ENCODE measurements at regions not wholly inside any gene's neighbourhood (a gene's known extent, or its start where the extent isn't known, plus 50 kb on each side); places are given as distances from the start of the nearest gene placed in this dataset.
A peak's percentile ranks its signal among the peaks of the same experiment; 100 is the strongest.

DNA sequence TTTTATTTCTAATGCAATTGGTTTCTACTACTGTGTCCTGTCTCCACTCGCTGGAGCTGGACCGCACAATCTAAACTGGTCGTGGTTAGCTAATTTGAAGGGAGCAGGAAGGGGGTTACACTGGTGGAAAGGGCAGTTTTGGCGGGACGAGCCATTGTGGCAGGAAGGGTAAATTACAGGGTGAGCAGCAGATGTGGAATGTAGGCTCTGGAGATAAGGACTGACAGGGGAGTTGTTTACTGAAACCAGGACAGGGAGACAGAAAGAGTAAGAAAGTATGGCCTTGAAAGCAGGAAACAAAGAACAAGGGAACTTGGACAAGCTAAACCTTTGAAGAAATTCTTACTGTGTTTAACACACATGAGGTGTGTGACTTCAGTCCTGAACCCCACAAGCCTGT is 147.8 kb downstream of the ATXN7L3B start:
- no peak for DNase-seq (ENCODE audit: low read depth)

DNA sequence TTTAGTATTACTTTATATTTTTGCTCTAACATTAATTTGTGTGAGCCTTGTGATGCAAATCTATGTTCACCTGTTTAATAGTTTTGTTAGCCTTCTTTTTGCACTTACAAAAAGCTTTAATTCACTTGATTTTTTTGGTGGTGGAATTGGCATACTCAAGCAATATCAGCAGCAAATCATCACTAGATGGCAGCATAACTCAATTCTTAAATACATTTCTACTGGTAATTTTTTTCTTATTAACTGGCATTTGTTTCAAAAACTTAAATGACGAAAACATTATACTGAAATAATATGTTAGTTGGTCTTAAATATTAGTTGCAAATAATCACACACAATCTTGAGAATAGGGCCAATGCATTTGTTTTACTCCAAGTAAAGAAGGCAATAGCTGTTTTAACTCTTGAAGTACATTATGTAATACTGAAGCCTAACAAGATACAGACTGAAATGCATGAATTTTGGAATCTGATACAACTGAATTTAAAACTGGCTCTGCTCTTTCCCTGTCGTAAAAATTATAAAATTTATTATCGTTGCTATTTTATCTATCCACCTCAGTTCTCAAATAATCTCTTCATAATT is 151.5 kb downstream of the ATXN7L3B start:
- DNase-seq (ENCODE audit: low read depth): peak; percentile 25

DNA sequence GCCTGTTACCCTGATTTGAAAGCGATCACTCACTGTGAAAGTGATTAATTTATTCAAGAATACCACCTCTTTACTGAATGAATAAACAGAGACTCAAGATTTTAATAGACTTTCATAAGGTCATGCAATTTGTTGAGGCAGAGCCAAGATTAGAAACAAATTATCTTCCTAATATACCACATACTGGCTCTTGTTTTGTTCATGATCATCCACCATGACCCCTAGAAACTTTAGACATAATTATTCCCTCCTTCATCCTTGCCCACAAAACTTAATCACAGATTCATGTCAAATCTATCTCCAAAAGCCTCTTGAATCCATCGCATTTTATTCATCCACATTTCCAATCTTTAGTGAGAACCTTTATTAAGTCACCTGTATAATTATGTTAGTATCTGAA is 152.3 kb downstream of the ATXN7L3B start:
- no peak for DNase-seq (ENCODE audit: low read depth)

DNA sequence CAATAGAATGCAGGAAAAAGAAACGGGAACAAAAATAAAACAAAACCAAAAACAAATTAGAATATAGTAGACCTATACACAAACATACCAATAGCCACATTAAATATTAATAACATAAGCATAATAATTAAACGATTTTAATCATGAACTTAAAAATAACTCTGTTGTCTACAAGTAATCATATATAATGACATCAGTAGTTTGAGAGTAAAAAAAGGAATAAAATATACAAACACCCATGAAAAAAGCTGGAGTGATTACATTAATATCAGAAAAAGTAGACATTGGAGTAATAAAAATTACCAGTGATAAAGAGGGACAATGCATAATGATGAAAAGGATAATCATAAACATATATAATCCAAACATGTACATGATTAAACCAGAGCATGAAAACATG is 181.8 kb downstream of the ATXN7L3B start:
- no peak for DNase-seq (ENCODE audit: low read depth)

DNA sequence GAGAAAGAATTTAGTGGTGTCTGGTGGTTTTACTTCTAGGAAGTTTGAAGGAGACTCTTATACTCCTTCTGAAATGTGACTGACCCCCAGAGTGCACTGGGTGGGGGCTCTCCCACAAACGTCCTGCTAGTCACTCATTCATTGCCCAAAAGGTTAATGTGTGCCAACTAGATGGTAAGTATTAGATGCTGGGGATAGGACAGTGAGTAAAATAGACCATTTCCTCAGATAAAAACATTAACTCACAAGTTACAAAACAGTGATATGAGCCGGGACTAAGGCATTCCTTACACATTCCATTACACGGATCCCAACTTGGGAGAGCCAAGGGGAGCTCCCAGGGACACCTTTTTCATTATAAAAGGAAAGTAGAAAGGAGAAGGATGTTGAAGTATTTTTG is 185.1 kb downstream of the ATXN7L3B start:
- DNase-seq (ENCODE audit: low read depth): no peak

DNA sequence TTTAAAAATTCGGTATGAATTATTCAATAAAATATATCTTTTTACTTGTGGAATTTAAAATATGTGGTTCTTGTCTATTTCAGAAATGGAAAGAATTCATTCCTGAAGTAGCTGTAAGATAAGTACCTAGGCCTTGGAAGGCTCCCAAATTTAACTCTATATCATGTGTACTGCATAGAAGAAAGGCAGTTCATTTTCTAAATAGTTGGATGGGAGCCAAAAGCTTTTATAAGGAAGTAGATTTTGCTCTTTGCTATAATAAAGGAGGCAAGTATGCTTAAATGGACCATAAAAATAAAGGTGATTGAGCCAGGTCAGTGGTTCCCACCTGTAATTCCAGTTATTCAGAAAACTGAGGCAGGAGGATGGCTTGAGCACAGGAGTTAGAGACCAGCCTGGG is 187.5 kb downstream of the ATXN7L3B start:
- DNase-seq (ENCODE audit: low read depth): no peak

DNA sequence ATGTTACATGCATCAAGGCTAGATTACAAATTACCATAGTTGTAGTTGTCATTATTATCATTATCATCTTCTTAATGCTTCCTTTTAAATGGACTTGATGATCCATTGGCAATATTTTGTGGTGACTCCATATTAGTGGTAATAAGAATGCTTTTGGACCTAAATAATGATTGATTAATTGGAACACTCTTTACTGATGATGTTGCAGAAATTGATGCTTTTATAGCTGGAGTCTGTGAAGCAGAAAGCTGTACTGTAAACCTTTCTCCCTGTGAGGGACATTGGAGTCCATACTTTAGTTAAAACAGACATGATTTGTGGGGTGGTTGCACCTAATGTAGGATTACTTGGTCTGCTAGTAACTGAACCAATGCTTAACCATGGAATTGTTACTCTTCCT is 190.4 kb downstream of the ATXN7L3B start:
- no peak for DNase-seq (ENCODE audit: low read depth)

DNA sequence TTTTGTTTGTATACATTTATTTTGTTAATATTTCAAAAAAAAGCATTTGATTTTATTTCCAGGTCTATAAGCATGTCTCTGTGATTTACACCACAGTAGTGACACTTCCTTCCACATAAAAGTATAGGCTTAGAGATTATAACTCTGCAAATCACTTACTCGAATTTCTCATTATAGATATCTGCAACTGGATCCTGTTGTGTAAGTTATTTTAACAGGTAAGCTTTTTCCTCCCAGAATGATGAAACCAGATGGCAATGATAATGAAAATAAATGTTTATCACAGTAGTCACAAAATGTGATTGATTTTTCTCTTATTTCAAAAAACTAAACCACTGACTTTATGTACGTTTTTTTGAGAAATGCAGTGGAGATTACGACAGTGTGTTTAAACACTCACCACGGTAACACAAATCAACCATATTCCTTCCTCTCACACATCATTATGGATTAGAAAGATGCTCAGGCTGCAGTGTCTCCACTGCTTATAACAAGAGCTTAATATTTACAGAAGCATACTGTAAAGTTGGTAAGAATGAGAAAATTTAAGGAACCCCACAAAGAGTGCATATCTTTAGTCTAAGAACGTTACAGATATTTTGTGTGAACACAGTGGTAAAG is 194.6 kb downstream of the ATXN7L3B start:
- DNase-seq (ENCODE audit: low read depth): no peak

DNA sequence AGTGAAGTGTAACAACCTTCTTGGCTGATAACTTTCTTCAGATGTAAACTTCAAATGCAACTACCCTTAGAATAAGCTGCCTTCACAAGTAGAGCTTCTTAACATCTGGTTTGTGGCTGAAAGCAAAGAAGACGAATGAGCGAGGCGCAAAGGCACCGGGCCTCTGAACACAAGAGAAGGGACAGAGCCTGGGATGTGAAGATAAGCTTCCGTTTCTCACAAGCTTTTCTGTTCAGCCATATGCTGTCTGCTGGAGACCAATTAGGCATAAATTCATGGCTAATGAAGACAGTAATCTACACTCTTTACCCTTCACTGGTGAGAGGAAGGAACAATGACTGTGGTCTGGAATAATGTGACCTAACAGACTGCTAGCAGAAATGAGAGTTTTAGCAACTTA is 195.2 kb downstream of the ATXN7L3B start:
- no peak for DNase-seq (ENCODE audit: low read depth)

DNA sequence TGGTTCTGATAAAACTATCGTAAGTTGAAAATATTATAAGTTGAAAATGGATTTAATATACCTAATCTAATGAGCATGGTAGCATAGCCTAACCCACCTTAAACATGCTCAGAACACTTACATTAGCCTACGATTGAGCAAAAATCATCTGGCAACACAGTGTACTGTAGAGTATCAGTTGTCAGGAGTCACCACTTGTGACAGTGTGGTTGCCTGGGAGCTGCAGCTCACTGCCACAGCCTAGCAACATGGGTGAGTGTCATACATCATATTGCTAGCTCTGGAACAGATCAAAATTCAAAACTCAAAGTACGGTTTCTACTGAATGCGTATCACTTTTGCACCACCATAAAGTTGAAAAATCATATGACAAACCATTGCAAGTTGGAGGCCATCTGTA is 203.5 kb downstream of the ATXN7L3B start:
- DNase-seq (ENCODE audit: low read depth): no peak

DNA sequence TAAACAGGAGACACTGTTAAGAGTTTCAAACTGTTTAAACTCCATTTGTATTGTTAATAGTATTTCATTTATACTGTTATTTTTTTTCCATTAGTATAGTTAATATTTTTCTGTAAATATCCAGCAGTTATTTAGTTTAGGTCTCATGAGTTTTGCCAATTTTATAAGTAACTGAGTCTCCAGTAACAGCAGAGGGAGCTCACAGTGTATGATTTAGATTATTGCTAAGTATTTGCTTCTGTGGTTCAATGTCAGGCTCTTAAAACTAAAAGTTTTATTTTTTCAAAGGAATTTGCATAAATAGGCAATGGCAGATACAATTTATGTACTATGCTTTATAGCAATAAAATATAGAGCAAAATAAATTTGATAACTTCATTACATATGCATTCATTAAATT is 209.7 kb downstream of the ATXN7L3B start:
- peak; percentile 4 for DNase-seq (ENCODE audit: low read depth)

DNA sequence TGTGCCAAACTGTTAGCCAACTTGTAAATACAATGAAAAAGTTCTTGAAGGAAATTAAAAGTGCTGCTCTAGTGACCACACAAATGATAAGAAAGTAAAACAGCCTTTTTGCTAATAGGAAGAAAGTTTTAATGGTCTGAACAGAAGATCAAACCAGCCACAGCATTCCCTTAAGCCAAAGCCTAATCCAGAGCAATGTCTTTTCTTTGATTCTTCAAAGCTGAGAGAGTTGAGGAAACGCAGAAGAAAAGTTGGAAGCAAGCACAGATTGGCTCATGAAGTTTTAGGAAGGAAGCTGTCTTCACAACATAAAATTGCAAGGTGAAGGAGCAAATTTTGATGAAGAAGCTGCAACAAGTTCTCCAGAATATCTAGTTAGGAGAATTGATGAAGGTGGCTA is 213.8 kb downstream of the ATXN7L3B start:
- no peak for DNase-seq (ENCODE audit: low read depth)

DNA sequence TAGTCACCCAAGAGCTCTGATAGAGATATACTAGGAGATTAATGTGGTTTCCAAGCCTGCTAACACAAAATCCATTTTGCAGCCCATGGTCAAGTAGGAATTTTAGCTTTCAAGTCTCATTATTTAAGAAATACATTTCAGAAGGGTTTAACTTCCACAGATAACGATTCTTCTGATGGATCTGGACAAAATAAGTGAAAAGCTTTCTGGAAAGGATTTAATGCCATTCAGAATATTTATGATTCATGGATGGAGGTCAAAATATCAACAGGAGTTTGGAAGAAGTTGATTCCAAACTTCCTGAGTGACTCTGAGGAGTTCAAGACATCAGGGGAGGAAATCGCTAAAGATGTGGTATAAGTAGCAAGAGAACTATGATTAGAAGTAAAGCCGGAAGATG is 214.6 kb downstream of the ATXN7L3B start:
- DNase-seq (ENCODE audit: low read depth): no peak

DNA sequence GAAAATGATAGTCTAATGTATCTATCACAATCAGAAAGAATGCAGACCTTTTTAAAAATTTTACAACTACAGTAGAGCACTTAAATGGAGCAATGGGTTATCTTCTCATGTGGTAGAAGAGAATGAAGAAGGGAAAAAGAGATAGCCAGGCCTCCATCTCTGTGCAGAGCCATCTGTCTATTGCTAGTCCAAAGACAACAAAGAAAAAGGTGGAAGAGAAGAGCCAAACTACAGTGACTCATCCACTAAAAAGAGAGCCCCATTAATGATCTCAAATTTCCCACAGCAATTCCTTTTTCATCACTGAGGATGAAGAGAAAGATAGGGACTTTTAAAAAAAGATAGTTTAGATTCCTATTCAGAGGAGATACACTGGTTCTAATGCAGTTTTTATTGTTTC is 232.9 kb downstream of the ATXN7L3B start:
- no peak for DNase-seq (ENCODE audit: low read depth)

DNA sequence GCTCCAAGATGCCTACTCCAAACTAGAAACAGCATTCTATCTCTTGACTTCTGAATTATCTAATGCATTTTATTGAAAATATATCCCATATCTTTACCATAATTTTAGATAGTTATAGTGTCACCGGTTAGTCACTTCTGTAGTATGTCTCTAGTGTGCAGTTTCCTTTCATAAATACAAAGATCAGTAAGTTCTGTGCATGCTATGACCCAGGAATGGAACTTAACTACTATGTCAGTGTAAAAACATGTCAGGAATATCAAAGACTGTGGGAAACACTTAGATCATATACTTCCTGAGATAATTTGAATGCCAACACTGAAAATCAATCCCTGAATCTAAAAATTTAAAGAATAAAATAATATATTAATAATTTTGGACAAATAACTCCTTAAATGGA is 237.6 kb downstream of the ATXN7L3B start:
- no peak for DNase-seq (ENCODE audit: low read depth)

DNA sequence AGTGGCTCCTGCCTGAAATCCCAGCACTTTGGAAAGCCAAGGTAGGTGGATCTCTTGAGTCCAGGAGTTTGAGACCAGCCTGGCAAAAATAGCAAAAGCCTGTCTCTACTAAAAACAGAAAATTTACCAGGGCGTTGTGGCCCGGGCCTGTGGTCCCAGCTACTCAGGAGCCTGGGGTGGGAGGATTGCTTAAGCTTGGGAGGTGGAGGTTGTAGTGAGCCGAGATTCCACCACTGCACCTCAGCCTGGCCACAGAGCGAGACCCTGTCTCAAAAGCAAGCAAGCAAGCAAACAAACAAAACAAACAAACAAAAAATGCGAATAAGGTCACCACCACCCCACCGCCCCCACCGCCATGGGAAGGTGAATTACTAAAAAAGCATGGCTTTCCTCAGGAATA is 238.7 kb downstream of the ATXN7L3B start:
- DNase-seq (ENCODE audit: low read depth): no peak

DNA sequence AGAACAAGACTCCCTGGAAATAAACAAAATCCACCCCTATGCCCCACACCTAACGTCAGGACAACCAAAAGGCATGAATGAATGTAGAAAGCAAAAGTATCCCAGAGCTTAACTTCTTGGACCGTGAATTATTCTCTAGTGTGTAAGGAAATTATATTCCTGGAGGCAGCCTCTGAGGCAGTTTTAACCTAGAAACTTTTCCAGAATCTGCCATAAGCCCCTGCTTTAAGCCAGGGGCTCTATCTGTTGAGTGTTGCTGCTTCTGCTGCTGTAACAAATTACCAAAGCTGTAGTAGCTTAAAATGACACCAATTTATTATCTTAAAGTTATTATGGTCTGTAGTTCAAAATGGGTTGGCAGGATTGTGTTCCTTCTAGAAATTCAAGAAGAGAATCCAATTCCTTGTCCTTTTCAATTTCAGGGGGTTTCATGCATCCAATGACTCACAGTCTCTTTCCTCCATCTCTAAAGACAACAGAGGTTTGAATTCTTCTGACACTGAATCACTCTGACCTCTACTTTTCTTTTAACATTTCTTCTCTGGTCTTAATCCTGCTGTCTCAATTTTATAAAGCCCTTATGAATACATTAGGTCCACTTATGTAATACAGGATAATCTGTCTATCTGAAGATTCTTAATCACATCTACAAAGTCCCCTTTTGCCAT is 242.7 kb downstream of the ATXN7L3B start:
- peak; percentile 43 for DNase-seq (ENCODE audit: low read depth)

DNA sequence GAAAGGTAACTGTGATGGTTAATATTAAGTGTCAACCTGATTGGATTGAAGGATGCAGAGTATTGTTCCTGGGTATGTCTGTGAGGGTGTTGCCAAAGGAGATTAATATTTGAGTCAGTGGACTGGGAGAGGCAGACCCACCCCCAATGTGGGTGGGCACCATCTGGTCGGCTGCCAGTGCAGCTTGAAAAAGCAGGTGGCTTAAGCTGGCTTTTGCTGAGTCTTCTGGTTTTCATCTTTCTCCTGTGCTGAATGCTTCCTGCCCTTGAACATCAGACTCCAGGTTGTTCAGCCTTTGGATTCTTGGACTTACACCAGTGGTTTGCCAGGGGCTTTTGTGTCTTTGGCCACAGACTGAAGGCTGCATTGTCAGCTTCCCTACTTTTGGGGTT is 243.2 kb downstream of the ATXN7L3B start:
- DNase-seq (ENCODE audit: low read depth): peak; percentile 38

DNA sequence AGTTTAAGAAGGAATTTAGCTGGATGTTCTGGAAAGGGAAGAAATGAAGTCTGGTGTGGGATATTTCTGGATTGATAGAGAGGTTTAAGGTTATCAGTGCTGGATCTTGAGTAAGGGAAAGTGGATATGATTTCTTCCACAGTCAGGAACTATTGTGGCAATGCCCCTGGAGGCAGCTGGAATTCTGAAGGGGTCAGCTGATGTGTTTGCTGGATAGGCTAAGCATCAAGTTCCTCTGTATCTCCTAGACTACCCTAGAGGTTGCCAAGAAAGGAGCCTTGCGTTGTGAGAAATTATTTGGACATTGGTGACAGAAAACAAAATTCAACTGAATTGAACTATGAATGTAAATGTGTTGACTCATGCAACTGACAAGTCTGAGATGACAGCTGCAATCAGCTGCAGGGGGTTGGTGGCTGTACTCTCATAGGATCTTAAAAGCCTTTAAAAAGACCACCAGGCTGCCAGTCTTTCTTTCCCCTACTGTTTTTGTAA is 244.4 kb downstream of the ATXN7L3B start:
- no peak for DNase-seq (ENCODE audit: low read depth)

DNA sequence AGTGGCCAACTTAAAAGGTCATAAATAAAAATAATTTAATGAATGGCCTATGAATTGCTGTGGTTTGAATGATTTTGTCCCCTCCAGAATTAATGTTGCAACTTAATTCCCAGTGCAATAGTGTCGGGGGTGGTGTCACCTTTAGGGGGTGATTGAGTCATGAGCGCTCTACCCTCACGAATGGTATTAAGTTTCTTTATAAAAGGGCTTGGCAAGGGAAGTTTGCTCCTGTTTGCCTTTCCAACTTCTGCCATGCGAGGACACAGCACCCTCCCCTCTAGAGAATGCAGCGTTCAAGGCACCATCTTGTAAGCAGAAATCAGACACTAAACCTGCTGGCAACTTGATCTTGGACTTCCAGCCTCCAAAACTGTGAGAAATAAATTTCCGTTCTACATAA is 253.3 kb downstream of the ATXN7L3B start:
- DNase-seq (ENCODE audit: low read depth): peak; percentile 17

DNA sequence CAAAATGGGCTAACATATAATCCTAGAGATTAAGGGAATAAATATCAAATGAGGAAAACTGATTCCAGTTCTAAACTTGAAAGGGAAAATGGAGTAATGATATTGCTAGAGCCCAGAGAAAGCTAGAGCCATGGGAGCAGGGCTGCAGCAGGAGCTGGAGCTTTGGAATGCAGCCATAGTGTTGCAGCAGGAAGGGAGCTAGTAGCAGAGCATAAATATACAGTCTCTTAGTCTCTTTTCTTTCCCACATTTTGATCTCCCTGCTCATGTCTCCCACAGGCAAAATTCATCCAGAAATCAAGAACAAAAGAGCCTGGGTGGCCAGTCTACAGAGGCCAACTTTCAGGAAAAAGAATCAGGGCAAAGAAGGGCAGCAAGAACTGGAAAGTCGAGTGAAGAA is 253.7 kb downstream of the ATXN7L3B start:
- no peak for DNase-seq (ENCODE audit: low read depth)

DNA sequence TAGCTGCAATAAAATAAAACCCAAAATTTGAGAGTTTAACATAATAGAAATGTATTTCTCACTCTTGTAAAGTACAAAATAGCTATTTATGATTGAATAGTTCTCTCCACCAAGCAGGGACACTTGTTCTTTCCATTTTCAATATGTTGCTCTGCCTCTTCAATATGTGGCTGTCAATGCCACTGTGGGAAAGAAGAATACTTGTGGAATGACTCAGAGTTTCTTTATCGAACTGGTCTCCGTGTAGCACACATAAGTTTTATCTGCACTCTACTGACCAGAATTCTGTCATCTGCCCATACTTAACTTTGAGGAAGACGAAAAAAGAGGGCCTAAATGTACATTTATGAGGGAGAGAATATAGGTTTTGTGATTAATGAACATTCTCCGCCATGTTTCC is 256.9 kb downstream of the ATXN7L3B start:
- no peak for DNase-seq (ENCODE audit: low read depth)

DNA sequence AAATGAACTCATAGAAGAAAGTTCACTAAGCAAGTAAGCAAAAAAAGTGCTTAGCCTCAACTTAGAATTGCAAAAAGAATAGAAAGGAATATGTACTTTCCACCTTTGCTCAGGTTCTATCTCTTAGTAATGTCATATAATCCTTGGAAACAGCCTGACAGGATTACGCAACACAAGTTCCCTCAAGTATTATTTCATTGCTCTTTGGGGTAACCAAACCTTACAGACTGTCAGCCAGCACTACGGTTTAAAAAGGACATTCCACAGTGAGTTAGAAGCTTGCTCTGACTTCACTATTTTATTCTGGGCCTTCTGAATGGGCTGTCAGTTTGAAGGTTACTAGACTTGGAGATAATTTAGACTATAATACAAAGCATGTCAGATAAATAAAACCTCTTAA is 264.0 kb downstream of the ATXN7L3B start:
- DNase-seq (ENCODE audit: low read depth): no peak

Measured in Daoy (cell line).